ENCODE measurements at regions not wholly inside any gene's neighbourhood (a gene's known extent, or its start where the extent isn't known, plus 50 kb on each side); places are given as distances from the start of the nearest gene placed in this dataset.

DNA sequence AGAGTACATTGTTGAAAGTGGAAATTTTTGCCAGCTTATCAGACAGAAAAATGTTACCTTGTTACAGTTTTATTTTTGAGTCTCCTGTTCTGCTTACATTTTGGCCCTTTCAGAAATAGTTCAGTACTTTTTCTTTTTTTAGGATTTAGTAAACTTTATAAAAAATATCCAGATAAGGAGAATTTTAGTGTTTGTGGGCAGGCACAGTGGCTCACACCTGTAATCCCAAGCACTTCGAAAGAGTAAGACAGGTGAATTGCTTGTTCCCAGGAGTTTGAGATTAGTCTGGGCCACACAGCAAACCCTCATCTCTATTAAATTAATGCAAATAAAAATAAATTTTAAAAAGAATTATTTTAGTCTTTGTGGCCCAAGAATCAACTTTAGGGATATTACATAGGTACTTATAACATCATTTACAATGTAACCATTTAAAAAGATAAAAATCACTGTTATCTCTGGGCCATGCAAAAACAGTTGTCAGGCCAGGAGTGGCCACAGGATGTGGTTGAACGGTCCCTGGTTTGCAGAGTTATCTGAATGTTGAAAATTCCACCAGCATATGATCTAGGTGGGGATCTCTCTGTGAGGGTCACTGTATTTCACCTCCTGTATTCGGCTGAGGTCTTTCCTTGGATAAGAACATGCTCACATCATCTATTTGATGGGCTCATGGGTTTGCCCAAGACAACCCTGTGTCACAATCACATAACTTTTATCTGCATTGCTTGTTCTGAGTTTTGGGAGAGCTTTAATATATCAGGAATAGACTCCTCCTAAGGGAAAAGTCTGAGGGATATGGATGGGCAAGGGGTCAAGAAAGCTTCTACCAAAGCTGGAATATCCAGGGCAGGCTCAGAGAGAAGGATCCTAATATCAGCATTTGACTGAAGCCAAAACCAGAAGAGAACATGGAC is 91.5 kb downstream of the GGTLC2 start:
- H3K4me3 ChIP-seq (ENCODE audit: low read depth, low read length): no peak overlapping the region
- DNase-seq (ENCODE audit: low read depth): no peak
- TF ChIP-seq POLR2A (IDR thresholded peaks at IDR 0.05; ENCODE audit: extremely low read depth, insufficient read length) (no peak), MYC (IDR thresholded peaks at IDR 0.05; ENCODE audit: low read depth, low read length) (no peak)
- TF ChIP-seq, protein P1, sequence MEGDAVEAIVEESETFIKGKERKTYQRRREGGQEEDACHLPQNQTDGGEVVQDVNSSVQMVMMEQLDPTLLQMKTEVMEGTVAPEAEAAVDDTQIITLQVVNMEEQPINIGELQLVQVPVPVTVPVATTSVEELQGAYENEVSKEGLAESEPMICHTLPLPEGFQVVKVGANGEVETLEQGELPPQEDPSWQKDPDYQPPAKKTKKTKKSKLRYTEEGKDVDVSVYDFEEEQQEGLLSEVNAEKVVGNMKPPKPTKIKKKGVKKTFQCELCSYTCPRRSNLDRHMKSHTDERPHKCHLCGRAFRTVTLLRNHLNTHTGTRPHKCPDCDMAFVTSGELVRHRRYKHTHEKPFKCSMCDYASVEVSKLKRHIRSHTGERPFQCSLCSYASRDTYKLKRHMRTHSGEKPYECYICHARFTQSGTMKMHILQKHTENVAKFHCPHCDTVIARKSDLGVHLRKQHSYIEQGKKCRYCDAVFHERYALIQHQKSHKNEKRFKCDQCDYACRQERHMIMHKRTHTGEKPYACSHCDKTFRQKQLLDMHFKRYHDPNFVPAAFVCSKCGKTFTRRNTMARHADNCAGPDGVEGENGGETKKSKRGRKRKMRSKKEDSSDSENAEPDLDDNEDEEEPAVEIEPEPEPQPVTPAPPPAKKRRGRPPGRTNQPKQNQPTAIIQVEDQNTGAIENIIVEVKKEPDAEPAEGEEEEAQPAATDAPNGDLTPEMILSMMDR (IDR thresholded peaks at IDR 0.05; ENCODE audit: low read depth, low read length): no peak
- TF ChIP-seq, protein P2, sequence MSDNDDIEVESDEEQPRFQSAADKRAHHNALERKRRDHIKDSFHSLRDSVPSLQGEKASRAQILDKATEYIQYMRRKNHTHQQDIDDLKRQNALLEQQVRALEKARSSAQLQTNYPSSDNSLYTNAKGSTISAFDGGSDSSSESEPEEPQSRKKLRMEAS (IDR thresholded peaks at IDR 0.05; ENCODE audit: low read depth, low read length): no peak

DNA sequence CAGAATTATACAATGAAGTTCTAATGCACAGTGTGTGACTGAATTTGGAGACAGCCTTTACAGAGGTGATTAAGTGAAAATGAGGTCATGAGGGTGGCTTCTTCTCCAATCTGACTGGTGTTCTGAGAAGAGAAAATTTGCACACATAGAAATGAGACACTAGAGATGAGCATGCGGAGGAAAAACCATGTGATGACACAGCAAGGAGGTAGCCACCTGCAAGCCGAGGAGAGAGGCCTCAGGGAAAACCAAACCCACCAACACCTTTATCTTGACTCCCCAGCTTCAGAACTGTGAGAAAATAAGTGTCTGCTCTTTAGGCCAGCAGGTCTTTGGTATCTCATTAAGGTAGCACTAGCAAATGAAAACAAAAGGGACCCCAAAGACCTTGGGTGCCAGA is 93.2 kb downstream of the GGTLC2 start:
- TF ChIP-seq, protein P1 (IDR thresholded peaks at IDR 0.05; ENCODE audit: low read depth, low read length): no peak
- TF ChIP-seq POLR2A (IDR thresholded peaks at IDR 0.05; ENCODE audit: extremely low read depth, insufficient read length) (no peak), MYC (IDR thresholded peaks at IDR 0.05; ENCODE audit: low read depth, low read length) (no peak)
- TF ChIP-seq, protein P2 (IDR thresholded peaks at IDR 0.05; ENCODE audit: low read depth, low read length): no peak
- no peak overlapping the region for H3K4me3 ChIP-seq (ENCODE audit: low read depth, low read length)
- DNase-seq (ENCODE audit: low read depth): no peak

DNA sequence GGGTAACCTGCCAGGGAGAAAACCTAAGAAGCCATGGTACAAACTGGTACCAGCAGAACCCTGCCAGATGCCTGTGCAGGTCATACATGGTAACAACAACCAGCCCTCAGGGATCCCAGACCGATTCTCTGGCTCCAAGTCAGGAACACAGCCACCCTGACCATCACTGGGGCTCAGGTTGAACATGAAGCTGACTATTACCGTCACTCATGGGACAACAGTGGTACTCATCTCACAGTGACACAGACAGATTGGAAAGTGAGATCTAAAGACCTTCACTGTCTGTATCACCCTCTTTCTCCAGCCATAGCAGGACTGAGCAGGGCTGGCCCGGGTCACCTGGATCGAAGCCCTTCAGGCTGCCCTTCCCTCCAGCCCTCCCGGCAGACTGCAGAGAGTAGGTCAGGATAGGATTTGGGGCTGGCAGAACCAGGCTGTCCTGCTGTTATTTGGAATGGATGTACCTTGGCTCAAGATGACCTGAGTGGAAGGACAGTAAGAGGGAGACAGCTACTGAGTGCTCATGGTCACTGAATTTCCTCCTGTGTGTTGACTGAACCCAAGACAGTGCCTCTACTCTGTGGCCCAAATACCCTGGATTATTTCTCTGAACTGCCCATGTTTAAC is 94.7 kb downstream of the GGTLC2 start:
- DNase-seq (ENCODE audit: low read depth): no peak
- no peak overlapping the region for H3K4me3 ChIP-seq (ENCODE audit: low read depth, low read length)
- TF ChIP-seq, protein P2 (IDR thresholded peaks at IDR 0.05; ENCODE audit: low read depth, low read length): no peak
- TF ChIP-seq, protein P1 (IDR thresholded peaks at IDR 0.05; ENCODE audit: low read depth, low read length): no peak
- TF ChIP-seq POLR2A (IDR thresholded peaks at IDR 0.05; ENCODE audit: extremely low read depth, insufficient read length): no peak
- TF ChIP-seq MYC (IDR thresholded peaks at IDR 0.05; ENCODE audit: low read depth, low read length): no peak

DNA sequence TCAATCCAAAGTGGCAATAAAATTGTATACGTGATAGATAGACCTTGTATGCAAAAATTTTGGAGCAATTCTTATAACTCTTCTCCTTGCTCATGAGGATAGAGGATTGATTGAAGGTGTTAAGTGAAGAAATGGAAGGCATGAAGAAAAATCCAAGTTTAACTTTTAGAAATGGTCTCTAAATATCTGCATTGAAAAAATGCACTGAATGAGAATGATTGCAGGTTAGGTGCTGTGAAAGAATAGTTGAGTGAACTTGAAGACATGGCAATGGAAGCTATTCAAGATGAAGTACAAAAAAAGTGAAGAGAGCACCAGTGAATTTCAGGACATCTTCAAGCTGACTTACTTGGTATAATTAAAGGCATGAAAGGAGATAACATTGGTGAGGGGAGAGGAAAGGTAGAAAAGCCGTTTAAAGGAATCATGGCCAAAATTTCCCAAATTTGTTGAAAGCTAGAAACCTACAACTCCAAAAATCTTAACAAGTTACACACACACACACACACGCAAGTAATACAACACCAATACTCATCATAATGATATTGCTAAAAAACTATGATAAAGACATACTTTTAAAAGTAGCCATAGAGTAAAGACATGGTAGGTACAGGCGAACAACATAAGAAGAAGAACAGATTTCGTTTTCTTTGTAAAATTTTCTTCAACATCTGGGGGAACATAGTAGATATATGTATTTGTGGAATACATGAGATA is 96.3 kb downstream of the GGTLC2 start:
- no peak for DNase-seq (ENCODE audit: low read depth)
- no peak for TF ChIP-seq MYC (IDR thresholded peaks at IDR 0.05; ENCODE audit: low read depth, low read length)
- TF ChIP-seq, protein P1 (IDR thresholded peaks at IDR 0.05; ENCODE audit: low read depth, low read length): no peak
- TF ChIP-seq, protein P2 (IDR thresholded peaks at IDR 0.05; ENCODE audit: low read depth, low read length): no peak
- TF ChIP-seq POLR2A (IDR thresholded peaks at IDR 0.05; ENCODE audit: extremely low read depth, insufficient read length): no peak
- H3K4me3 ChIP-seq (ENCODE audit: low read depth, low read length): no peak overlapping the region

DNA sequence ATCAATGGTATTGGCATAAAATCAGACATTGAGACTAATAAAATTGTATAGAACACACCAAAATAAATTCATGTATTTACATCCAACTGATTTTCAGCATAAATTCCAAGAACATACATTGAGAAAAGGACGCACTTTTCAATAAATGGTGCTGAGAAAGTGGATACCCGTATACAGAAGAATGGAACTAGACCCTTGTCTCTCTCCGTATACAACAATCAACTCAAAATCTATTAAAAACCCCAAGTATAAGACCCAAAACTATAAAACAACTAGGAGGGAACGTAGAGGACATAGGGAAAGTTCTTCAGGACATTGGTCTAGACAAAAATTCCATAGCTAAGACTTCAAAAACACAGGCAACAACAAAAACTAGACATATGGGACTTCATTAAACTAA is 97.4 kb downstream of the GGTLC2 start:
- no peak for DNase-seq (ENCODE audit: low read depth)
- TF ChIP-seq MYC (IDR thresholded peaks at IDR 0.05; ENCODE audit: low read depth, low read length) (no peak), POLR2A (IDR thresholded peaks at IDR 0.05; ENCODE audit: extremely low read depth, insufficient read length) (no peak)
- TF ChIP-seq, protein P1 (IDR thresholded peaks at IDR 0.05; ENCODE audit: low read depth, low read length): no peak
- TF ChIP-seq, protein P2 (IDR thresholded peaks at IDR 0.05; ENCODE audit: low read depth, low read length): no peak
- H3K4me3 ChIP-seq (ENCODE audit: low read depth, low read length): no peak overlapping the region
